HepG2 (cell line): ENCODE measurements at regions not wholly inside any gene's neighbourhood (a gene's known extent, or its start where the extent isn't known, plus 50 kb on each side); places are given as distances from the start of the nearest gene placed in this dataset.

Experiments used
- ATAC-seq: fragments of 200-7000 bp; cut with Tn5 transposase; 3 replicates; pipeline ENCODE4 v1.9.1; 2020; ENCODE audit warnings: mild to moderate bottlenecking, moderate library complexity
- BruUV-seq: library from RNA; stranded (reverse); fragments of 400-500 nt; replicated peaks from 2 replicates; lab custom pipeline; 2021; lab: Mats Ljungman, UMichigan
- CTCF ChIA-PET: fragments of 300-600 bp; formaldehyde crosslinking; extraction: SDS; loops from one replicate; lab custom pipeline; 2021; ENCODE audit warnings: low total read pairs, inconsistent platforms, low intra/inter-chr PET ratio; lab: Yijun Ruan, JAX
- POLR2A ChIA-PET: fragments of 350-600 bp; sonication (Branson Sonifier 250); formaldehyde crosslinking; loops from one replicate; lab custom pipeline; 2020; ENCODE audit warnings: antibody characterized with exemption, inconsistent platforms; lab: Yijun Ruan, JAX
- DNase-seq: peaks from one replicate; pipeline ENCODE4 v3.0.0-alpha.2; 2015; ENCODE audit warnings: low spot score
- FAIRE-seq: peaks from 3 replicates; lab custom pipeline; 2011; peaks lifted over from hg19 to GRCh38; lab: Jason Lieb, UNC
- H2AFZ ChIP-seq: one replicate; pipeline ENCODE4 v1.6.1; 2011; ENCODE audit warnings: low read length, inconsistent platforms
- H3K27ac ChIP-seq: fragments of 300-600 bp; 3 replicates; pipeline ENCODE4 v1.8.0; 2011; ENCODE audit warnings: mixed run types, mild to moderate bottlenecking, mixed read lengths, low read length, inconsistent platforms; ENCODE audit not compliant: insufficient read depth; ENCODE audit errors: extremely low read length
- H3K27me3 ChIP-seq, 2 experiments: fragments of 200-600 bp in 1 of 2; 2 replicates in 1 of 2; 3 replicates in 1 of 2; pipeline versions ENCODE4 v1.6.0 to v1.8.0; 2011; ENCODE audit warnings: low read length in 2 of 2, mild to moderate bottlenecking in 2 of 2, moderate library complexity in 2 of 2, inconsistent platforms in 1 of 2; ENCODE audit not compliant: insufficient read depth in 2 of 2, control insufficient read depth in 1 of 2
- H3K36me3 ChIP-seq, 2 experiments: fragments of 200-600 bp in 1 of 2; replicated peaks in 1 of 2; 2 replicates in 1 of 2; 3 replicates in 1 of 2; pipeline versions ENCODE4 v1.5.1 to v1.8.0; 2011; ENCODE audit warnings: low read length in 2 of 2, inconsistent platforms in 1 of 2; ENCODE audit not compliant: insufficient read depth in 2 of 2, control insufficient read depth in 1 of 2
- H3K4me1 ChIP-seq: 2 replicates; pipeline ENCODE4 v1.5.1; 2012; ENCODE audit warnings: low read length, inconsistent platforms; ENCODE audit not compliant: insufficient read depth
- H3K4me2 ChIP-seq: 2 replicates; pipeline ENCODE4 v1.6.0; 2011; ENCODE audit warnings: low read depth, low read length, inconsistent platforms
- H3K4me3 ChIP-seq, 3 experiments: fragments of 200-600 bp in 1 of 3; sonication (generic), shearing (Covaris generic) in 1 of 3; replicated peaks in 1 of 3; 2 replicates each; pipeline ENCODE4 v1.5.1; 2011 to 2016; ENCODE audit warnings: low read length in 3 of 3, inconsistent platforms in 2 of 3, low read depth in 2 of 3, mild to moderate bottlenecking in 2 of 3, control low read depth in 1 of 3, mixed read lengths in 1 of 3; ENCODE audit not compliant: insufficient read depth in 1 of 3
- H3K79me2 ChIP-seq: one replicate; pipeline ENCODE4 v1.6.1; 2011; ENCODE audit warnings: low read length, inconsistent platforms; ENCODE audit not compliant: insufficient read depth
- H3K9ac ChIP-seq: 2 replicates; pipeline ENCODE4 v1.6.0; 2011; ENCODE audit warnings: mild to moderate bottlenecking, low read depth, low read length, inconsistent platforms; ENCODE audit not compliant: insufficient read depth
- H3K9me3 ChIP-seq: 2 replicates; pipeline ENCODE4 v1.5.1; 2012; ENCODE audit warnings: mild to moderate bottlenecking, low read length
- H4K20me1 ChIP-seq: 2 replicates; pipeline ENCODE4 v1.6.0; 2011; ENCODE audit warnings: inconsistent platforms, mild to moderate bottlenecking, low read length, moderate library complexity; ENCODE audit not compliant: insufficient read depth
- AGO2 ChIP-seq: fragments of 200-400 bp; formaldehyde crosslinking; optimal IDR thresholded peaks from 2 replicates; pipeline ENCODE3; 2017; ENCODE audit warnings: mild to moderate bottlenecking, low read depth, low read length, moderate library complexity
- MNT ChIP-seq: fragments of 450-650 bp; IDR thresholded peaks from 2 replicates; pipeline ENCODE4 v1.6.1; 2016
- PCBP2 ChIP-seq: fragments of 200-400 bp; formaldehyde crosslinking; optimal IDR thresholded peaks from 2 replicates; pipeline ENCODE3; 2018; ENCODE audit warnings: low read length, low read depth; ENCODE audit not compliant: poor library complexity, severe bottlenecking
- ZBTB25 ChIP-seq: IDR thresholded peaks from 2 replicates; pipeline ENCODE4 v1.6.1; 2018; ENCODE audit warnings: missing genetic modification reagents
- ZFYVE20 ChIP-seq: sonication (generic); formaldehyde crosslinking; IDR thresholded peaks from 2 replicates; pipeline ENCODE4 v1.8.0; 2023; ENCODE audit warnings: low read depth, mild to moderate bottlenecking, moderate library complexity, missing genetic modification reagents, borderline replicate concordance
- ZNF317 ChIP-seq: sonication (generic); formaldehyde crosslinking; IDR thresholded peaks from 2 replicates; pipeline ENCODE4 v1.5.0; 2020; ENCODE audit warnings: mild to moderate bottlenecking, missing genetic modification reagents
- ZNF432 ChIP-seq: sonication (generic); formaldehyde crosslinking; IDR thresholded peaks from 2 replicates; pipeline ENCODE4 v1.5.0; 2020; ENCODE audit warnings: missing genetic modification reagents, mild to moderate bottlenecking, borderline replicate concordance
- ZNF740 ChIP-seq: sonication (generic); formaldehyde crosslinking; IDR thresholded peaks from 2 replicates; pipeline ENCODE4 v1.4.0; 2020; ENCODE audit warnings: missing genetic modification reagents
- WGBS: methylation state at CpG from one replicate; pipeline ENCODE4 v1.1.6; 2017; ENCODE audit warnings: low lambda C conversion rate; 5-methylcytosine and 5-hydroxymethylcytosine counted together
- in situ Hi-C: cut with HindIII; loops from 2 replicates; pipeline ENCODE4 v1.10.0; 2017; ENCODE audit warnings: low pct_unique_long_range_greater_than_20kb; ENCODE audit not compliant: extremely low pct_ligation_motif_present
- intact Hi-C: fragments of 100-400 bp; cut with micrococcal nuclease; formaldehyde crosslinking; loops from one replicate; pipeline ENCODE4 v1.10.0; 2022; ENCODE audit not compliant: unreplicated experiment
- TF ChIP-seq, protein P1 (sequence below): sonication (generic); formaldehyde crosslinking; IDR thresholded peaks from 2 replicates; pipeline ENCODE4; 2020; ENCODE audit warnings: missing genetic modification reagents, mild to moderate bottlenecking, borderline replicate concordance

DNA sequence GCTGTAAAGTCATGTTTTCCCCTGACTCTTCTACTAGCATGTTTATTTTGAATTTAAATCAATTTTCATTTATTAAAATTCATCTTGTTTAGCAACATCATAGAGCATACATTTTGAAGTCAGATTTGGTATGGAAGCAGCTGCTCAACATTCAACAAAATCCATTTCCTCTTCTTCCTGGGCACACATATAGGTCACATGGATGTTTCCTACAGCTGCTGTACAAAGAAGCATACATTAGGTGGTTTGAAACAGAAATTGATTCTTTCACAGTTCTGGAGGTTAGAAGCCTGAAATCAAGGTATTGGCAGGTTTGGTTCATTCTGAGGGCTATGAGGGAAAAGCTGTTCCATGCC, 495.2 kb downstream of the RFPL4B start (continued):
- TF ChIP-seq, protein P1, sequence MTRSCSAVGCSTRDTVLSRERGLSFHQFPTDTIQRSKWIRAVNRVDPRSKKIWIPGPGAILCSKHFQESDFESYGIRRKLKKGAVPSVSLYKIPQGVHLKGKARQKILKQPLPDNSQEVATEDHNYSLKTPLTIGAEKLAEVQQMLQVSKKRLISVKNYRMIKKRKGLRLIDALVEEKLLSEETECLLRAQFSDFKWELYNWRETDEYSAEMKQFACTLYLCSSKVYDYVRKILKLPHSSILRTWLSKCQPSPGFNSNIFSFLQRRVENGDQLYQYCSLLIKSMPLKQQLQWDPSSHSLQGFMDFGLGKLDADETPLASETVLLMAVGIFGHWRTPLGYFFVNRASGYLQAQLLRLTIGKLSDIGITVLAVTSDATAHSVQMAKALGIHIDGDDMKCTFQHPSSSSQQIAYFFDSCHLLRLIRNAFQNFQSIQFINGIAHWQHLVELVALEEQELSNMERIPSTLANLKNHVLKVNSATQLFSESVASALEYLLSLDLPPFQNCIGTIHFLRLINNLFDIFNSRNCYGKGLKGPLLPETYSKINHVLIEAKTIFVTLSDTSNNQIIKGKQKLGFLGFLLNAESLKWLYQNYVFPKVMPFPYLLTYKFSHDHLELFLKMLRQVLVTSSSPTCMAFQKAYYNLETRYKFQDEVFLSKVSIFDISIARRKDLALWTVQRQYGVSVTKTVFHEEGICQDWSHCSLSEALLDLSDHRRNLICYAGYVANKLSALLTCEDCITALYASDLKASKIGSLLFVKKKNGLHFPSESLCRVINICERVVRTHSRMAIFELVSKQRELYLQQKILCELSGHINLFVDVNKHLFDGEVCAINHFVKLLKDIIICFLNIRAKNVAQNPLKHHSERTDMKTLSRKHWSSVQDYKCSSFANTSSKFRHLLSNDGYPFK (CRISPR knock-in tag), result no peak
- TF ChIP-seq ZFYVE20 (CRISPR knock-in tag) (no peak), ZNF432 (CRISPR knock-in tag) (no peak)

DNA sequence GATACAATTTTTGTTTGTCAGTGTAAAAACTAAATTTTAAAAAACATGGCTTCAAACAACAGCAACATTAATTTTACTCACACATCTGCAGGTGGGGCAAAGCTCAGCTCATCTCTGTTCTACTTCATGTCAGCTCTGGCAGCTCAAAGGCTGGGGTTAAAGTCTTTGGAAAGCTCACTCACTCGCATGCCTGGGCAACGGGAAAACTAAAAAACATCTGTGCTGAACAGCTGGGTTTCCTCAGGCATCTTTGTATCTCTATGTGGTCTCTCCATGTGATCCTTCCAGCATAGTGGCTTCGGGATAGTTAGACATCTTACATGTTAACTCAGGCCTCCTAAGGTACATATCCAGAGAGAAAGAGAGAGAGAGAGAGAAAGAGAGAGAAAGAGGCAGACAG, 499.6 kb downstream of the RFPL4B start:
- Histone ChIP-seq H3K9ac (no peak overlapping the region), H3K27ac (no peak overlapping the region), H2AFZ (no peak overlapping the region), H4K20me1 (no peaks in the 10 kb centered on the region), H3K4me3 (no peak overlapping the region), H3K36me3 (no peaks in the 10 kb centered on the region), H3K79me2 (no peaks in the 10 kb centered on the region), H3K4me2 (no peak overlapping the region), H3K9me3 (no peaks in the 10 kb centered on the region), H3K4me1 (no peaks in the 10 kb centered on the region), H3K27me3 (no peaks in the 10 kb centered on the region)
- CTCF ChIA-PET, result no interaction called here
- DNase-seq (no peak), ATAC-seq (no peak), FAIRE-seq (no peak)
- 0% methylated on average over 3 of the region's 3 CpGs for WGBS
- BruUV-seq, result no TSS peak
- intact Hi-C loops (no loop called here), in situ Hi-C loops (no loop called here)
- no peak for TF ChIP-seq PCBP2
- TF ChIP-seq ZNF740 (CRISPR knock-in tag), result no peak
- no peak for TF ChIP-seq AGO2
- no peak for TF ChIP-seq ZNF317 (CRISPR knock-in tag)
- no peak for TF ChIP-seq ZBTB25 (CRISPR knock-in tag)
- no peak for TF ChIP-seq MNT
- POLR2A ChIA-PET, result no interaction called here
